GM12891 (cell line): ENCODE measurements at regions not wholly inside any gene's neighbourhood (a gene's known extent, or its start where the extent isn't known, plus 50 kb on each side); places are given as distances from the start of the nearest gene placed in this dataset.
"Not testable (repeated sequence)": the region's sequence is repeated elsewhere in the genome, so short reads cannot be mapped to it uniquely, and the experiment has no call there.

Source experiments
- DNase-seq: peaks from one replicate; pipeline ENCODE4 v3.0.0; 2011; ENCODE audit warnings: low spot score; ENCODE audit not compliant: insufficient read length
- FAIRE-seq: peaks from 2 replicates; lab custom pipeline; 2011; peaks lifted over from hg19 to GRCh38; lab: Jason Lieb, UNC
- PAX5 ChIP-seq: IDR thresholded peaks from 2 replicates; pipeline ENCODE4 v1.6.1; 2011; ENCODE audit warnings: low read length, moderate library complexity, mild to moderate bottlenecking; ENCODE audit not compliant: insufficient read depth, severe bottlenecking
- POLR2A ChIP-seq: IDR thresholded peaks from 2 replicates; pipeline ENCODE4 v1.6.1; 2011; ENCODE audit warnings: low read depth, low read length, control low read depth
- POLR2AphosphoS5 ChIP-seq: IDR thresholded peaks from 2 replicates; pipeline ENCODE4 v1.6.1; 2011; ENCODE audit warnings: low read depth, low read length, control low read depth
- POU2F2 ChIP-seq: IDR thresholded peaks from 2 replicates; pipeline ENCODE4 v1.6.1; 2011; ENCODE audit warnings: low read depth, mild to moderate bottlenecking, control low read depth, low read length, moderate library complexity
- SPI1 ChIP-seq: IDR thresholded peaks from 2 replicates; pipeline ENCODE4 v1.6.1; 2011; ENCODE audit warnings: low read depth, low read length, control low read depth
- TAF1 ChIP-seq: IDR thresholded peaks from 2 replicates; pipeline ENCODE4 v1.6.1; 2011; ENCODE audit warnings: low read depth, low read length, control low read depth

DNA sequence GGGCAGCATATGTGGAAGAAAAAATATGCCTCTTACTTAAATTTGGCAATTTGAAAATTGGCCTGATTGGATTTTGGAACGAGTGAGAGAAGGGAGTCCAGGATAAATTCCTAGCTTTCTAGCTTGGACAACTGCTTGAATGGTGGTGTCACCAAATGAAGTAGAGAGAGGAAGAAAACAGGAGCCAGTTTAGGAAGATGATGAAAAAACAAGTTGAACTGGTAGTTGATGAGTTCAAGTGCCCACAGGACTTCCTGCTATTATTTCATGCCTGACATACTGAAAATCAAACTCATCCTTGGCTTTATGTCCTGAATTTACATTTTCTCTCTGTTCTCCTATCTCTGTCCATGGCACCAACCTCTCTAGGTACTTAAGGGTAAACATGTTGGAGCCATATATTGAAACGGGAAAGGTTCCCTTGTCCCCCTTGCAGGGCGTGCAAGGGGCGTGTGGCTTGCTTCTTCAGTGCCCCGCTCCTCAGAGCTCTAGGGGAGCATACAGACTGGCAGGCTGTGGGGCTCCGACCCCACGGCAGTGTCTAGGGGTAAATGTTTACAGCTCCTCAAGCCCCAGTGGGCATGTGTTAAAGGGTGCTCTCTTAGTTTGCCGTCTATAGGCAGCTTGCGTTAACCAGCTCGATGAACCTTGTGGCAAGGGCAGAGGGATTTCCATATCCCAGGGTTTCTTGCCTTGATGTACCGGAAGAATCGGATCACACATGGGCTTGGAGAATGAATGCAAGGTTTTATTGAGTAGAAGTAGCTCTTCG, 250.7 kb upstream of the PGRMC2 start:
- TF ChIP-seq PAX5 = no peak
- TF ChIP-seq TAF1 = no peak
- TF ChIP-seq POU2F2 = no peak
- TF ChIP-seq SPI1 = no peak
- DNase-seq (no peak), FAIRE-seq (no peak)

DNA sequence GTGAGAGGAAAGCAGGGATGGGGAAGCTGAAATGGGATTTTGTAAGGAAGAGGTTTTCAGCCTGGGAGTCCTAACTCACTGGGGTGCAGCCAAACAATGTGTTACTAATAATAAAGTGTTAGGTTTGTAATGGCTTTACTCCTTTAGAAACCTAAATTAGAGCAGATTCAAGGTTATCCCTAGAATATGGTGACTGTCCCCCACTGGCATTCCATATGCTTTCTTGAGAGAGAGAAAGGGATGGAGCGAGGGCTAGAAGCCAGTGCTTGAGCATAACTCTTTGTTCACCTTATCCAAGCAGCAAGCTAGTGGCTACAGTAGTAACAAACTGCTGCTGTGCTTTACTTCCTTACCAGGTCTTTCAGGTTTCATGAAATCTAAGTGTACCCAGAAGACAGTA, 249.1 kb upstream of the PGRMC2 start:
- DNase-seq = no peak
- no peak for FAIRE-seq
- TF ChIP-seq SPI1 (no peak), POLR2A (no peak), POU2F2 (no peak), TAF1 (no peak), POLR2AphosphoS5 (no peak), PAX5 (no peak)

DNA sequence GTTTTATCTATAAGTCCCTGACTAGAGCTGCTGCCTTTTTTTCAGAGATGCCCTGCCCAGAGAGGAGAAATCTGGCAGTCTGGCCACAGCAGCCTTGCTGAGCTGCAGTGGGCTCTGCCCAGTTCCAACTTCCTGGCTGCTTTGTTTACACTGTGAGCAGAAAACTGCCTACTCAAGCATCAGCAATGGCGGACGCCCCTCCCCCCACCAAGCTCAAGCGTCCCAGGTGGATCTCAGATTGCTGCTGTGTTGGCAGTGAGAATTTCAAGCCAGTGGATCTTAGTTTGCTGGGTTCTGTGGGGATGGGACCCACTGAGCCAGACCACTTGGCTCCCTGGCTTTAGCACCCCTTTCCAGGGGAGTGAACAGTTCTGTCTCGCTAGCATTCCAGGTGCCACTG, 247.9 kb upstream of the PGRMC2 start:
- FAIRE-seq, DNase-seq: not testable (repeated sequence)

DNA sequence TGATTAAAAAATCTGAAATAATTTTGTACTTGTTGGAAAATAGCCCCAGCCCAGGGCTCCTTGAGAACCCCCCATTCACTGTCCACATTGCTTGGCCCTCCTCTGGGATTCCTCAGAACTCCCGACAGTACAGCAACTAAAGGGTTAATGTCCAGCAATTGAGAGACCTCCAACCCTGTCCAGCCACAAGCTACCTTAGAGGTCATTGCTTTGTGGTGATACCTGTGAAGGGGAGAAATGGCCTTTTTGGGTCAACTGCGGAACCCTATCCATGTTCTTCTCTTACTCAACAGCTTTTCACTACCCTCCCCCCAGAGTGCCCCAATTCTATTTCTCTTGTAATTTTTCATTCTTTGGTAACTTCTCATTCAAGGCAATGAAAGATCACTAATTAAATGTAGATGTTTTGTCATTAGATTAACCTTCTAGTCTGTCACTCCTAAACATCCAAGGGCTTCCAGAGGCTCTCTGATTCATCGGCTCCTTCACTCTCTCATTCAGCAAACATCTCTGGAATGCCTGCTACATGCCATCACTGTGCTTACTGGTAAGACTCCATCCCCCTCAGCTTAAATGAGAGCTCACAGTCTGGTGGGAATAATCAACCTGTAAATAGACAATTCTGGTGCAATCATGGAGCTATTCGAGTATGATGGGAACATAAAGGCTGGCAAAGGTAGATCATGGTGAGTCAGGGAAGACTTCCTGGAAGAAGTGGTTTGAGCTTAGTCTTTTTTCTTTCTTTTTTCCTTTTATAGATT, 241.4 kb upstream of the PGRMC2 start:
- TF ChIP-seq POLR2AphosphoS5 (no peak), POLR2A (no peak), PAX5 (no peak), TAF1 (no peak), SPI1 (no peak), POU2F2 (no peak)
- DNase-seq = no peak
- no peak for FAIRE-seq

GRCh38 chr4:128527946-128528576, 240.4 kb upstream of the PGRMC2 start:
- TF ChIP-seq POU2F2 = no peak
- no peak for TF ChIP-seq SPI1
- DNase-seq (no peak), FAIRE-seq (no peak)

DNA sequence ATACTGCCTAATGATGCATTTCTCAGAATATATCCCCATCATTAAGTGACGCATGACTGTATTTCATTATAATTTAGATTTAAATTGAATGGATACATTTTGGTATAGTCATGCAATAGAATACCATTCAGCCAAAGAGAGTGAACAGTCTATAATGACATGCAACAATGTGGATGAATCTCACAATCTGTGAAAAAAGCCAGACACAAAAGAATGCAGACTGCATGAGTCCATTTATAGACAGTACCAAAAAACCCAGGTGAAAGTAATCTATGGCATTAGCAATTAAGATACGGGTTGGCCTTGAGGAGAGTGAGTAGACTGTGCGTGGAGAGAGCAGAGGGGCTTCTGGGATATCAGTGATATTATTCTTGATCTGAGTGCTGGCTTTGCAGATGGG, 239.7 kb upstream of the PGRMC2 start:
- TF ChIP-seq TAF1 (no peak), SPI1 (no peak), POLR2AphosphoS5 (no peak), POU2F2 (no peak), PAX5 (no peak), POLR2A (no peak)
- DNase-seq (no peak), FAIRE-seq (no peak)

DNA sequence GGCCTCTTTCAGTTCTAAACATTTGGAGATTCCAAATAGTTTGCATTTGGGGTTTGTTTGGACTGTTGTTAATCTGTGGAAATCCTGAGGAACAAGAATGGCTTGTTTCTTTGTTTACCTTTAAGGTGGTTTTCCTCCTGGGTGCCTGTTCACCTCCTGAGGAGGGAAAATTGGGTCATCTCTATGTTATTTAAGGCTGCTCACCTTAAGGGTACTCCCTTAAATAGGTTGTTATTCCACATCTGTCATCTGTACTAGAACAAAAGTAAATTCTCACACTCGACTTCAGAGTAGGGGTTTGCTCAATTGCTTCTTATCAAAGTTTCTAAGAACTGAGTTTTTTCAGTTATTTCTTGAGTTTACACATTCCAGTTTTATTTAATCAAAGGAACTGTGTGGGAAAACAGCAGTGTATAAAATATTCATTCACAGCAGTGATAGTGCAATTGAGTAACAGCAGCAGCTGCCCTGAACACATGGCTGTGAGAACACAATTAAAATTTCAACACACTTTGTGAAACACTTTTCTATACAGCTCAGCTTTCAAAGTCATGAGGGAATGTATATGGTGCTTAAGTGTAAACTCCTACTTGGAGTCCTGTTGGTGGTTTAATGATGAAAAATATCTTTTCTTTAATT, 238.5 kb upstream of the PGRMC2 start:
- FAIRE-seq (no peak), DNase-seq (no peak)
- TF ChIP-seq POU2F2 = no peak
- no peak for TF ChIP-seq PAX5
- no peak for TF ChIP-seq TAF1
- TF ChIP-seq POLR2AphosphoS5 = no peak
- TF ChIP-seq SPI1 = no peak
- TF ChIP-seq POLR2A = no peak

DNA sequence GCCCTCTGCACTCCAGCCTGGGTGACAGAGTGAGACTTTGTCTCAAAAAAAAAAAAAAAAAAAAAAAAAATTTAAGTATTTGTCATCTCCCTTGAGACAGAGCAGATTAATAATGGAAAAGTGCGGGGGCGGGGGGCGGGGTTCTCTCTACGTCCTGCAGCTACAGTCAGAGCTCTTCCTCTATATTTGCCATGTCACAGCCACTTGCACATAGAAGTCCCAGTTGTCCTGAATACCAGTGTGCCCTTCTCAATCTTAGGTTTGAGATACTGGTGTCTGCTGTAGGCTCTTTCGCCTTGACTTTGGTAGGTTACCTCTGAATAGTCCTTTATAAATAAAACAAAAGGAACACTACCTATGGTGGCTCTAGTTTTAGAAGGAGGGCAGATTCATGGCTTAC, 237.8 kb upstream of the PGRMC2 start:
- DNase-seq (no peak), FAIRE-seq (no peak)
- TF ChIP-seq POLR2AphosphoS5 (no peak), PAX5 (no peak), POU2F2 (no peak), SPI1 (no peak), TAF1 (no peak), POLR2A (no peak)

DNA sequence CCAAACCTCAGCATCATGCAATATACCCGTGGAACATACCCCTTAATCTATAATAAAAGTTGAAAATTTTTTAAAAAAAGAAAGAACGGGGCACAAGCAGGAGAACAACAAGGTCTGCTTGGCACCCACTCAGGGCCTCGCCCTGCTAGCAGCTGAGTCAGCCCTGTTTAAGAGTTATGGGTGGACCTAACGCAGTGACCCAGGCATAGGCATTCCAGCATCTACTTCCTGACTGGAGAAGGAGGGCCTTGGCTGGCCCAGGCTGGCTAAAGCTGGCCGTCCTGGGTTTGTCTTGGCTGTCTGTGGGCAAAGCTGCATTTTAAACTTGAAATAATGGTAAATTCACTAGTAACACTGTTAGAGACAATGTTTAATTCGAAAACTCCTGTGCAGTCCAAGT, 236.7 kb upstream of the PGRMC2 start:
- FAIRE-seq = no peak
- no peak for DNase-seq
- TF ChIP-seq TAF1 = no peak

DNA sequence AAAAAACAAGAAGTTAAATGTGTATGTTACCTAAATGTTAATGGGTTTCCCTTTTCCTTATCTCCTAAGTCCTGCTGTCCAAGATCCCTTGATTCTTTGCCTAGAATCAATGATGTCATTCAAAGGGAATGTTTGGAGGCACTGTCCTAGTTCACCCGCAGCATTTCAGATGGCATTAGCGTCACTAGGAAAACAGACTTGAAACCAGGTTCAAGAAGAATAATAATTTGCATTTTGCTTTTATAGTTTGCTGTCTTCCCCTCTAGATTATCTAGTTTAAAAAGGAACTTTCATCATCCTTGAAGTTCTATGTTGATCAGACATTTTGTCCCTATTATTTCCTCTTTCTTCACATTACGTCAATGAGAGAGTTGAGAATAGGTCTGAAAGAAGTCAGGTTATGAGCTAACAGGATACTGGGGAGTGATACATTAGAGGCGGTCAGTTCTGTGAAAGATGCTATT, 234.1 kb upstream of the PGRMC2 start:
- TF ChIP-seq POU2F2 = no peak
- no peak for TF ChIP-seq PAX5
- no peak for TF ChIP-seq SPI1
- TF ChIP-seq POLR2A = no peak
- TF ChIP-seq POLR2AphosphoS5 = no peak
- TF ChIP-seq TAF1 = no peak
- FAIRE-seq (no peak), DNase-seq (no peak)
